Activated B cell treated with CpG ODN at 0.5 μM for 24 hours (primary cell): ENCODE measurements at regions not wholly inside any gene's neighbourhood (a gene's known extent, or its start where the extent isn't known, plus 50 kb on each side); places are given as distances from the start of the nearest gene placed in this dataset.

Experiments used
- ATAC-seq: fragments of 200-7000 bp; cut with Tn5 transposase; one replicate; pipeline ENCODE4 v1.10.0; 2021; ENCODE audit warnings: low read depth, mild to moderate bottlenecking, moderate library complexity
- CTCF ChIA-PET: fragments of 350-600 bp; sonication (Branson Sonifier 250); formaldehyde crosslinking; loops from one replicate; lab custom pipeline; 2021; ENCODE audit warnings: antibody characterized with exemption; lab: Charles Lee
- POLR2A ChIA-PET: fragments of 350-600 bp; sonication (Branson Sonifier 250); formaldehyde crosslinking; loops from one replicate; lab custom pipeline; 2021; ENCODE audit warnings: antibody characterized with exemption; lab: Charles Lee
- DNase-seq: peaks from one replicate; pipeline ENCODE4 v3.0.0; 2022
- H3K27ac Mint-ChIP-seq: one replicate; pipeline ENCODE4 v1.8.0; 2020; ENCODE audit warnings: mixed read lengths
- H3K27me3 Mint-ChIP-seq: one replicate; pipeline ENCODE4 v1.8.0; 2021; ENCODE audit warnings: mixed read lengths
- H3K36me3 Mint-ChIP-seq: one replicate; pipeline ENCODE4 v1.8.0; 2021; ENCODE audit warnings: low read depth, mixed read lengths
- H3K4me1 Mint-ChIP-seq: one replicate; pipeline ENCODE4 v1.8.0; 2021; ENCODE audit warnings: mixed read lengths
- H3K4me3 Mint-ChIP-seq: one replicate; pipeline ENCODE4 v1.8.0; 2020; ENCODE audit warnings: mild to moderate bottlenecking, mixed read lengths
- H3K9me3 Mint-ChIP-seq: one replicate; pipeline ENCODE4 v1.8.0; 2020; ENCODE audit warnings: mixed read lengths
- CTCF ChIP-seq: fragments of 200-600 bp; IDR thresholded peaks from one replicate; pipeline ENCODE4 v1.8.0; 2022; ENCODE audit warnings: antibody characterized with exemption, mild to moderate bottlenecking
- intact Hi-C: fragments of 100-400 bp; cut with micrococcal nuclease; formaldehyde crosslinking; loops from one replicate; pipeline ENCODE4 v1.15.1; 2024

GRCh38 chr5:160906090-160906489, 54.1 kb upstream of the ATP10B start:
- TF ChIP-seq CTCF = no peak
- POLR2A ChIA-PET = no interaction called here
- no peak overlapping the region for H3K27ac Mint-ChIP-seq
- ATAC-seq (no peak), DNase-seq (no peak)
- peaks cover 4% of the 10 kb centered on the region for H3K27me3 Mint-ChIP-seq
- CTCF ChIA-PET = interaction anchor here (0.9 kb wide), 1 partner anchor 468 kb away, joined by 3 read pairs; no protein-coding TSS in a partner anchor
- H3K36me3 Mint-ChIP-seq = no peaks in the 10 kb centered on the region
- H3K9me3 Mint-ChIP-seq = no peaks in the 10 kb centered on the region
- no peaks in the 10 kb centered on the region for H3K4me1 Mint-ChIP-seq
- intact Hi-C loops = no loop called here
- no peak overlapping the region for H3K4me3 Mint-ChIP-seq

GRCh38 chr5:160905285-160905684, 53.3 kb upstream of the ATP10B start:
- Mint-ChIP-seq H3K4me3 (no peak overlapping the region), H3K36me3 (no peaks in the 10 kb centered on the region), H3K27me3 (peaks cover 4% of the 10 kb centered on the region), H3K4me1 (no peaks in the 10 kb centered on the region), H3K9me3 (no peaks in the 10 kb centered on the region), H3K27ac (no peak overlapping the region)
- TF ChIP-seq CTCF = no peak
- CTCF ChIA-PET = interaction anchor here (0.9 kb wide), 1 partner anchor 467 kb away, joined by 3 read pairs; no protein-coding TSS in a partner anchor
- ATAC-seq (no peak), DNase-seq (no peak)
- POLR2A ChIA-PET = no interaction called here
- intact Hi-C loops = no loop called here

- no peak for TF ChIP-seq CTCF
- Mint-ChIP-seq H3K27me3 (peaks cover 4% of the 10 kb centered on the region), H3K4me1 (no peaks in the 10 kb centered on the region), H3K36me3 (no peaks in the 10 kb centered on the region), H3K9me3 (no peaks in the 10 kb centered on the region), H3K27ac (no peak overlapping the region), H3K4me3 (no peak overlapping the region)
- intact Hi-C loops = no loop called here
- no peak for ATAC-seq
- no peak for DNase-seq
- CTCF ChIA-PET = no interaction called here
- POLR2A ChIA-PET = no interaction called here
These were observed 52.6 kb upstream of the ATP10B start for GRCh38 chr5:160904591-160904990.

- peaks cover 4% of the 10 kb centered on the region for H3K27me3 Mint-ChIP-seq
- H3K4me3 Mint-ChIP-seq = no peak overlapping the region
- ChIA-PET CTCF (no interaction called here), POLR2A (no interaction called here)
- H3K4me1 Mint-ChIP-seq = no peaks in the 10 kb centered on the region
- ATAC-seq (no peak), DNase-seq (no peak)
- no peak overlapping the region for H3K27ac Mint-ChIP-seq
- no peaks in the 10 kb centered on the region for H3K36me3 Mint-ChIP-seq
- no peaks in the 10 kb centered on the region for H3K9me3 Mint-ChIP-seq
- no peak for TF ChIP-seq CTCF
- intact Hi-C loops = no loop called here
These were observed 51.5 kb upstream of the ATP10B start for GRCh38 chr5:160903551-160903950.

GRCh38 chr5:160903076-160903475, 51.1 kb upstream of the ATP10B start:
- Mint-ChIP-seq H3K4me1 (no peaks in the 10 kb centered on the region), H3K9me3 (no peaks in the 10 kb centered on the region), H3K4me3 (no peak overlapping the region), H3K27ac (no peak overlapping the region), H3K27me3 (peaks cover 4% of the 10 kb centered on the region), H3K36me3 (no peaks in the 10 kb centered on the region)
- ChIA-PET CTCF (no interaction called here), POLR2A (no interaction called here)
- intact Hi-C loops = no loop called here
- TF ChIP-seq CTCF = no peak
- DNase-seq (no peak), ATAC-seq (no peak)
